HFFc6 (cell line): ENCODE measurements at regions not wholly inside any gene's neighbourhood (a gene's known extent, or its start where the extent isn't known, plus 50 kb on each side); places are given as distances from the start of the nearest gene placed in this dataset.

Source experiments
- DNase-seq: peaks from one replicate; pipeline ENCODE4 v3.0.0-alpha.2; 2018
- H3K27ac Mint-ChIP-seq: 2 replicates; pipeline ENCODE4 v1.8.0; 2020; ENCODE audit warnings: mild to moderate bottlenecking, mixed read lengths
- H3K27me3 Mint-ChIP-seq: 2 replicates; pipeline ENCODE4 v1.8.0; 2021; ENCODE audit warnings: mild to moderate bottlenecking, moderate library complexity, mixed read lengths; ENCODE audit not compliant: insufficient read depth
- H3K36me3 Mint-ChIP-seq: 2 replicates; pipeline ENCODE4 v1.8.0; 2021; ENCODE audit warnings: low read depth, mixed read lengths
- H3K4me1 Mint-ChIP-seq: 2 replicates; pipeline ENCODE4 v1.8.0; 2020; ENCODE audit warnings: low read depth, mixed read lengths
- H3K4me3 Mint-ChIP-seq: 2 replicates; pipeline ENCODE4 v1.8.0; 2020; ENCODE audit warnings: mild to moderate bottlenecking, moderate library complexity, mixed read lengths
- H3K9me3 Mint-ChIP-seq: 2 replicates; pipeline ENCODE4 v1.8.0; 2020; ENCODE audit warnings: mild to moderate bottlenecking, mixed read lengths
- CTCF ChIP-seq: fragments of 200-600 bp; sonication (generic); IDR thresholded peaks from 2 replicates; pipeline ENCODE4 v1.5.0; 2021; ENCODE audit warnings: antibody characterized with exemption, mild to moderate bottlenecking

- no peak overlapping the region for H3K27ac Mint-ChIP-seq
- peaks cover 7% of the 10 kb centered on the region; the same call in 1 of the 2 replicates for H3K4me1 Mint-ChIP-seq
- peaks cover 50% of the 10 kb centered on the region for H3K27me3 Mint-ChIP-seq
- no peaks in the 10 kb centered on the region for H3K9me3 Mint-ChIP-seq
- H3K36me3 Mint-ChIP-seq, result no peaks in the 10 kb centered on the region
- DNase-seq, result no peak
- H3K4me3 Mint-ChIP-seq, result no peak overlapping the region
- no peak for TF ChIP-seq CTCF
Measured at GRCh38 chr4:3706111-3706511, 60.1 kb upstream of the ADRA2C start.

- Mint-ChIP-seq H3K4me3 (no peak overlapping the region), H3K36me3 (no peaks in the 10 kb centered on the region), H3K27ac (no peak overlapping the region), H3K27me3 (peaks cover 50% of the 10 kb centered on the region), H3K4me1 (peaks cover 7% of the 10 kb centered on the region; the same call in 1 of the 2 replicates), H3K9me3 (no peaks in the 10 kb centered on the region)
- TF ChIP-seq CTCF, result no peak
- DNase-seq, result no peak
Measured at GRCh38 chr4:3705236-3705987, 60.8 kb upstream of the ADRA2C start.

GRCh38 chr4:3704669-3705068 lies 61.5 kb upstream of the ADRA2C start:
- no peak for DNase-seq
- TF ChIP-seq CTCF, result no peak
- Mint-ChIP-seq H3K36me3 (no peaks in the 10 kb centered on the region), H3K9me3 (no peaks in the 10 kb centered on the region), H3K4me3 (no peak overlapping the region), H3K27ac (no peak overlapping the region), H3K4me1 (peaks cover 7% of the 10 kb centered on the region; the same call in 1 of the 2 replicates), H3K27me3 (peaks cover 48% of the 10 kb centered on the region)

- Mint-ChIP-seq H3K36me3 (no peaks in the 10 kb centered on the region), H3K9me3 (no peaks in the 10 kb centered on the region), H3K4me1 (peaks cover 7% of the 10 kb centered on the region; the same call in 1 of the 2 replicates), H3K27me3 (peaks cover 46% of the 10 kb centered on the region), H3K27ac (no peak overlapping the region), H3K4me3 (no peak overlapping the region)
- no peak for DNase-seq
- TF ChIP-seq CTCF, result no peak
Measured at GRCh38 chr4:3703677-3704521, 62.3 kb upstream of the ADRA2C start.

GRCh38 chr4:3703343-3703676 lies 62.9 kb upstream of the ADRA2C start:
- no peak overlapping the region for H3K27ac Mint-ChIP-seq
- TF ChIP-seq CTCF, result no peak
- peaks cover 45% of the 10 kb centered on the region for H3K27me3 Mint-ChIP-seq
- H3K4me3 Mint-ChIP-seq, result no peak overlapping the region
- H3K9me3 Mint-ChIP-seq, result no peaks in the 10 kb centered on the region
- no peak for DNase-seq
- no peaks in the 10 kb centered on the region for H3K36me3 Mint-ChIP-seq
- peaks cover 7% of the 10 kb centered on the region; the same call in 1 of the 2 replicates for H3K4me1 Mint-ChIP-seq
